HUDEP-2 (cell line): ENCODE measurements at regions not wholly inside any gene's neighbourhood (a gene's known extent, or its start where the extent isn't known, plus 50 kb on each side); places are given as distances from the start of the nearest gene placed in this dataset.
A peak's percentile ranks its signal among the peaks of the same experiment; 100 is the strongest.
"Not testable (repeated sequence)": the region's sequence is repeated elsewhere in the genome, so short reads cannot be mapped to it uniquely, and the experiment has no call there.

ENCODE experiments used
- DNase-seq, 76 experiments: peaks; one replicate each; lab custom pipeline; 2025; ENCODE audit not compliant: unreplicated experiment in 76 of 76; lab: John Stamatoyannopoulos, UW

DNA sequence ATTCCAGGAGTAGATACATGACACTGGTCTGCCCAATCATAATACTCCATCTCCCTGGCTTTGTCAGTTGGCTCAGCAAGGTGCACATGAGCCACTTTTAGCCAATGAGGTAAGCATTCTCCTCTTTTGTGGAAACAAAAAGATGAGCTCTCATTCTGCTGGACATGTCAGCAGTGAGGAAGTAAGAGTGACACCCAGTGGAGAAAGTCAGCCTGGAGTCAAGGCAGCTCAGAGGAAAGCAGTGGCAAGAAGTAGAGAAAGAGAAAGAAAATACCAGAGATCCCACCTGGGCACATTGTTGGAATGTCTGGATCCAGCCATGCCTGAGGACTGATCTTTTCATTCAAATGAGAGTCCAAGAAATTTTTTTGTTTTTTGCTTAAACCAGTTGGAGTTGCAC, 496.9 kb upstream of the C16orf82 start:
- peak in 5 of 76 experiments; percentile 0 to 8 (median 2) for DNase-seq

DNA sequence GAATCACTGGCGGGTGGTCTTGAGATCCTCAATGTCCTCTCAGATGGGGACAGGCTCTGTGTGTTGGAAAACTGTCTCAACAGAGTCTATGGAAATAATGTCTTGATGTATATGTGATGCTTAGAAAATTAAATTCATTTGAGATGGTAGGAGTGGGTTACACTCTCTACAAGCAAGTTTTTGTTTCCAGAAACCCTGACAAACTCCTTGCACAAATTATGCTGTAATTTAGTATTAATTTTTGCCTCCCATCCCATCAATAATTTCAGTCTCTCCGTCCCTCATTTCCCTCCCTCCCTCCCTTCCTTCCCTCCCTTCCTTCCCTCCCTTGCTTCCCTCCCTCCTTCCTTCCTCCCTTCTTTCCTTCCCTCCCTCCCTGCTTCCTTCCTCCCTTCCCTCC, 488.0 kb upstream of the C16orf82 start:
- no peak for DNase-seq

DNA sequence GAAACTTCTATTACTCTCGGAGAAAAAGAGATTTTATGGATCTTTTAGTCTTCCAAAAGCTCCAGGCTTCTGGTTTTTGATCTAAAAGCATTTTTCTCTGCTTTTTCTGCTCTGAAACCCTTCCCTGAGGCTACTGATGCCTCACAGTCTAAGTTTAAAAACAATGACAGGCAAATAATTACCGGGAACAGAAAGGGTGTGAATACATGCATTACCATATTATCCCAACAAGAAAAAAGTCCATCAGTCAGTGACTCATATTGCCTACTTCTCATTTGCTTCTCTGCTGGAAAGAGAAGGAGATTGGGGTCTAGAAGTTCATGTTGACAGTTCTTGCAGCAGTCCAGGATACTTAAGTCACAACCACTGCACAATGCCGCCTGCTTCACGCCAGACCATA, 482.9 kb upstream of the C16orf82 start:
- no peak for DNase-seq

DNA sequence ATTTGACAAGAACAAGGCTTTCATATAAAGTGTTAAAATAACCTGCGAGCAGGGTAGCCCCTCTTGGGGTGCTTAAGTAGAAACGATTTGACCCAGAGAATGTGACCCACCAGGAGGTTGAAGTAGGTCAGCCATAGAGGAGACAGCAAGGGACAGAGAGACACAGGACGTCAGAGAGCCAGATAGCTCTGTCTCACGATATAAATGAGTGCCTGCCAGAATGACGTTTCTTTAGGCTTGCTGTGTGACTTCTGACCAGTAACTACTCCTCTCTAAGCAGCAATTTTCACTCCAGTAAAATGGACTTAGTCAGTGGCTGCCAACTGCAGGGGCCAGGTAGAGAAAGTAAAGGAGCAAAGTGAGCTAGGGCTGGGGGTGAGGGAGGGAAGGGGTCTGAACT, 473.0 kb upstream of the C16orf82 start:
- no peak for DNase-seq

DNA sequence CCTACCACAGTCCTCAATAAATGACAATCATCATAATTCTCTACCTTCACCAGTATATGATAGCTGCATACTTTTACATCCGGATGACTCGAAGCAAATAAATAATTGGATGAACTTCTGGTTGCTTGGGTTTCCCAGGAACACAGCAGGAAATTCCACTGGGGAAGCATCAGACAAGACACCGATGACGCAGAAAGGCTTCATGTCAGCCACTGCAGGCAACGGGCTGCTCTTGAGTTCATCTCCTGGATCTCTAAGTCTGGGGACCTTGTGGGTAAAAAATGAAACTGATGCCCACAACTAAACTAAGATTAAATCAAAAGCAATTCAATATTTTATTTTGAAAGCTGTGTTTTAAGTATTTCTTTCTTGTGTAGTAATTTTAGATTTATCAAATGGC, 472.1 kb upstream of the C16orf82 start:
- DNase-seq = no peak

DNA sequence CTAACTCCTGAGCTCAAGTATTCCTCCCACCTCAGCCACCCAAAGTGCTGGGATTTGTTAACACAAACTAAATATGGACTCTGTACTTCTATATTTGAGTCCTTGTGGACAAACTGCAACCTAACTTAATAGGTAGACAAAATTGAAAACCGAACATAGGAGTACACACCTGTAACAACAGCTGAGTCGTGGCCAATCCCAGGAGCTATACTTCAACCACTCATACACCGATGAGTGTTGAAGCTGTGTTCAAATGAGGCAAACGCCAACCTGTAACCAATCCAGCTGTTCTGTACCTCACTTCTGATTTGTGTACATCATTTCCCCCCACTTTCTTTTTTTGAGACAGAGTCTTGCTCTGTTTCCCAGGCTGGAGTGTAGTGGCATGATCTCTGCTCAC, 471.5 kb upstream of the C16orf82 start:
- no peak for DNase-seq

DNA sequence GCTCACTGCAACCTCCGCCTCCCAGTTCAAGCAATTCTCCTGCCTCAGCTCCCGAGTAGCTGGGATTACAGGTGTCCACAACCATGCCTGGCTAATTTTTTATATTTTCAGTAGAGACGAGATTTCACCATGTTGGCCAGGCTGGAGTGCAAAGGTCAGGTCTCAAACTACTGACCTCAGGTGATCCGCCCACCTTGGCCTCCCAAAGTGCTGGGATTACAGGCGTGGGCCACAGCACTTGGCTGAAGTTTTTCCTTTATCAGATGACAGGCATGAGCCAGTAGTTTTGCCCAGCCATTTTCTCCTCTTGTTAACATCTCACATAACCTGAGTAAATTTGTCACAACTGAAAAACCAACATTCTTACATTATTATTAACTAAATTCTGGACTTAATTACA, 470.7 kb upstream of the C16orf82 start:
- DNase-seq = not testable (repeated sequence)

DNA sequence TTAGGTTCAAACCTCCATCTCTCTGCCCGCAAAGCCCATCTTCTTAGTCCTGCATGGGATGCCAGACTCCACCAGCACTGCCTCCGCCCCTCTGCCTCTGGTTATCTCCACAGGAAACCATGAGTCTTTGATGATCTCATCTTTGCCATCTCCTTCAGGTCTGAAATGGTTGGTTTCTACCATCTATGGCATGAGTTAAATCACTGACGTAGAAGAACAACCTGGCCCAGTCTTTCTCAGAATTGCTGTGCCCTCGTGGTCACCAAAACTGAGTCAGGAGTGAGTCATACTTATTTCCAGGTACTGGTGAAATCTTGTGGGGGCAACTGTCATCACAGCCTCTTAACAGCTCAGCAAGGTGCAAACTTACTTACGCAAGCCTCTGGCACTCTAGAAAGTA, 468.7 kb upstream of the C16orf82 start:
- peak in 9 of 76 experiments; percentile 1 to 47 (median 4) for DNase-seq

DNA sequence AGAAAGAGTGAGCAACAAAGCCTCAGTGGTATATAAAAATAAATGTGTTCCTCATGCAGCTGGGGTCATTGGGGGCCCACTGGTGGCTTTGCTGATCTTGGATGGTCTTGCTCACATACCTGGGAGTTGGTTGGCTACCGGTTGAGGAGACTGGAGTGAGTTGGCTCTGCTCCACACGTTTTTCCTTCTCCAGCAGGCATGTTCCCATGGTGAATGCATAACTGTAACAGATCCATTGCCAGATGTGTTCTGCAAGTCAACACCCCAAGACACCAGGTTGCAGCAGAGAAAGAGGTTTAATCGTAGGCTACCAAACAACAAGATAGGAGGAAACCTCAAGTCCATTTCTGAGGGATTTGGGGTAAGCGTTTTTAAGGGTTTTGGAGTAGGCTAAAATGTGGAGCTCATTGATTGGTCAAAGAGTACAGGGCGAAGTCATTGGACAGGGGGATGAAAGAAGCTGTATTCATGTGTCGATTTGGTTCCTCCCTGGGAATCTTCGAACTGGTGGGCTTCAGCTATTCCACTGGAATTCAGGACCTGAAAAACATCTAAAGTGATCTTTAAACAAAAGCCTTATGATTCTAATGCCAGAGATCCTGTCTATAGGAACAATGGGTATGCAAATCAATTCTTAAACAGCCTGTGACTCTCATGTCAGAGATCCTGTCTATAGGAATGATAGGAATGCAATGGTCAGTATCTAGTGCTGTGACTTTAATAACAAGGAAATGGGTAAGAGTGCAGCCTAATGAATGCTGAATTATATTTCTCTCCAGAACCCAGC, 467.5 kb upstream of the C16orf82 start:
- no peak for DNase-seq

DNA sequence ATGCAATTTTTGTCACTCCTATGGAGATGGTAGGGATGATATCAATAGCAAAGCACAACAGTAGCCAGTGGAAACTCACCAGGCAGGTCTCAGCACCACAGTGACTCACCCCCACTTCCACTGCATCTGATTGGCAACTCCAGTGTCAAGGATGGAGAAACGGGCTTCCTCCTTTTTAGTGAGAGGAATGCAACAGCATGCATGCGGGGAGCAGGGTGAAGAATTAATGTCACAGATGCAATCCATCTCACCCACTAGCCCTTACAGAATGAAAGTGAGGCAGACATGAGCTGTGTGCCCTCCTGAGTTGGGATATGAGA, 467.0 kb upstream of the C16orf82 start:
- DNase-seq = peak in 1 of 76 experiments; percentile 6

DNA sequence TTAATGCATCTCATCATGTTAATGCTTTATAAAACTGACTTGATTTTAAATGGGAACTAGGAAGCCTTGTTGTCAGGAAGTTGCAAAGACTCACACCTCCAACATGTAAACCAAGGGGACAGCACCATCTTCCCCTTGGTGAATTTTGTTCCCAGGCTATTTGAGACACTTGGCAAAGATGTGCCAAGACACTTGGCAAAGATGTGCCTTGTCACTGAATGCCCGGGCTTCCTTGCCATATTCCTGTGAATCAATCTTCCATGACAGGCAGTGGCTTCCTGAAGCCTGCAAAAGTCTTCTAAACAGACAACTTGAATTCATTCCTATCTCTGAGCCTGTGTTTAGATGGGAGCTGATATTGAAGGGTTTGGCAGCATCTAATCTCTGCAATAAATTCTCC, 465.4 kb upstream of the C16orf82 start:
- DNase-seq = no peak

DNA sequence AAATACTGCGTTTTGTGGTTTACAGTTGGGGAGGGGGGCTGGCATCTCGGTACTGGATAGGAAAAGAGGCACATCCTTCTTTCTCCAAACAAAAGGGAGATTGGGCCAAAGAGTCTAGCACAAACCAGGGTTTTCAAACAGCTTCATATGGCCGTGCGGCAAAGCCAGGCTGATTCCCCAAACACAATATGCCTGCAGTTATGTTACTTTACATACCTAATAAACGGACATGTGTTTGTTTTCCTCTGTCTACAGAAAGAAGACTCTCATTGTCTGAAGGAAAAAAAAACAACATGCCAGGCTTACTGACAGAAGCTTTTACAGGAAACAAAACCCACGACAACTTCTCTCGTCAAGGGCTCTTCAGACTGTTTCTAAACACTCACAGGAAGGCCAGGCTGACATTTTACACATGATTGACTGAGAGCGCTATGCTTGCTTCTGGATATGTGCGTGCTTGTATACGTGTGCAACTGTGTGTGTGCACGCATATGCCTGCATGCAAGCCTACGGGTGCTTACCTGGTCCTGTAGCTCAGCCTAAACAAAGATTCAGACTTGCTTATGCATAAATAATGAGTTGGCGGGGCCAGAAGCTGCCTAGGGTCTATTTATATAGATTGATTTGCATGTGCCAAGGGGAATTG, 461.0 kb upstream of the C16orf82 start:
- DNase-seq = no peak

DNA sequence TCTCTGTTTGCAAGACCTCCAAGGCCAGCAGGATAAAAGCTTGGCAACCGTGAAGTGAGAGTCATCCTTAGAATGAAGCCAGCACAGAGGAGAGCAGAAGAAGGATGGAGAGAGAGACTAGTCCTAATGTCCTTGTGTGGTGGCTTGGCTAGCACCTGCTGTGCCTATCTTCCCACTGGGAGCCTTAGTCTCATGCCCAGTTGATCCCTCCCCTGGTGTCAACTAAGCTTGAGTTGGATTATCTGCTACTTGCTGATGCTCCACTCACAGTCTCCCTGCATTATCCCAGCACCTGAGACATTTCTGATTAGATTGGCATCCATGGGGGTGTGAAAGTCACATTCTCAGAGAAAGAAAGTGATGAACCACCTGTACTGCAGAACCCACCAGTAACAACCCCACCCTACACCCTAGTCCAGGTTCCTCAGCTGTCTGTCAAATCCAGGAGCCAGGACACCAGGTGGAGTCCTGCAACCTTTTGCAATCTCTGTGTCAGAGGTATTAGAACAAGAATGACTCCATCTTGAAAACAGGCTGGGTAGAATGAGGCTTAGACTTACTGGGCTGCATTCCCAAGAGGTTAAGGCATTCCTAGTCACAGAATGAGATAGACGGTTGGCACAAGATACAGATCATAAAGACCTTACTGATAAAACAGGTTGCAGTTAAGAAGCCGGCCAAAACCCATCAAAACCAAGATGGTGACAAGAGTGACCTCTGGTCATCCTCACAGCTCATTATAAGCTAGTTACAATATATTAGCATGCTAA, 460.2 kb upstream of the C16orf82 start:
- DNase-seq = no peak

DNA sequence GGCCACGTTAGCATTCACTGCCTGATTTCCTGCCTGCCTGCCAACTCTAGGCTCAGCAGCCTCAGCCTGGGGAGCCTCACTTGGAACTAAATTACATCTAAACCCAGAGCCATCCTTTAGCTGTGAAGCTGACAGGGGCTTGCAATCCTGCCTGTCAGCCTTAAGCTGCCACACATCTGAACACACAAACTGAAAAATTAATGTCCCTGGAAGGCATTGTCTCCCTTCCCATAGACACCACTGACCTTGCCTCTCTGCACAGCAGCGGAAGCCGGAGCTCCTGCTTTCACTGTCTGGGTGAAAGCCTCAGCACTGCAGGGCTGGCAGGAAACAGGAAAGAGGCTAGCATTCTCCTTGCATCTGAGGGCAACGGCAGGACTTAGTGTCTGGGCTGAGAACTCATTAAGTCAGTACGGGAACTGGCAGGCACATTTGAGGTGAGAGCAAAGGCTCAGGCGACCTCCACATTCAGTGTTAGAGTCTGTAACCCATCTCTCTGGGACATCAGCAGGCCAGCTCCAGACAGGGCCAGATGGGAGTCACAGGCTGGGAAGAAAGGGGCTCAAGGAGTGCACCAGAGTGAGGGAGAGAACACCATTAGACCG, 452.4 kb upstream of the C16orf82 start:
- no peak for DNase-seq

DNA sequence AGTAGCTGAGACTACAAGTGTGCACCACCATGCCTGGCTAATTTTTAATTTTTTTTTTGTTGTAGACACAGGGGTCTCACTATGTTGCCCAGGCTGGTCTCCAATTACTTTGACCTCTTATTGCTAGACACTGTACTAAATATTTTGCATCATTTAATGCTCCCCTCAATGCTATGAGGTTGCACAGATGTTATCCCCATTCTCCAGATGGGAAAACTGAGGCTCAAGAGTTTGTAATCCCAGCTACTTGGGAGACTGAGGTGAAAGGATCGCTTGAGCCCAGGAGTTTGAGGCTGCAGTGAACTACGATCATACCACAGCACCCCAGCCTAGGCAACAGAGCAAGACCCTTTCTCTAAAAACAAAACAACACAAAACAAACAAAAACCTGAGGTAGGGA, 443.3 kb upstream of the C16orf82 start:
- DNase-seq = no peak

DNA sequence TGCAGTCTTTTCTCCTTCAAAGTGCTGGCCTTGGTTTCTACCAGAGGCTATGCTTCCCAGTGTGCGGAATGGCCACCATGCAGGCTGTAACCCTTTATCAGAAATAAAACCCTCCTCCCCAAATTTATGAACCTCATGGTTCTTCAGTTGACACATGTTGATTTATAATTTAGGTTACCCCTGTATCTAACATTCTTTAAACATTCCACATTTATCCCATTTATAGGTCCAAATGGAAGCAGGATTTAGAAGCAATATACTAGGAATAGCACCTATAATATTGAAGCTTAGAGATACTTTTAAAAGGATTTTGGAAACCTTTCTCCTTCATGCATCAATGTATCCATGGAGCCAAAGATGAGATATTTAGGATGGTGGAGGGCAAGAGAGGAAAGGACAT, 438.8 kb upstream of the C16orf82 start:
- DNase-seq = no peak

DNA sequence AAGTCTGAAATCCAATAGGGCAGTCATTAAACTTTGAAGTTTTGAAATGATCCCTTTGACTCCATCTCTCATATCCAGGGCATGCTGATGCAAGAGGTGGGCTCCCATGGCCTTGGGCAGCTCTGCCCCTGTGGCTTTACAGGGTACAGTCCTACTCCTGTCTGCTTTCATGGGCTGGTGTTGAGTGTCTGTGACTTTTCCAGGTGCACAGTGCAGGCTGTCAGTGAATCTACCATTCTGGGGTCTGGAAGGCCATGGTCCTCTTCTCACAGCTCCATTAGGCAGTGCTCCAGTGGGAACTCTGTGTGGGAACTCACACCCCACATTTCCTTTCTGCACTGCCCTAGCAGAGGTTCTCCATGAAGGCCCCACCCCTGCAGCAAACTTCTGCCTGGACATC, 435.4 kb upstream of the C16orf82 start:
- not testable (repeated sequence) for DNase-seq

DNA sequence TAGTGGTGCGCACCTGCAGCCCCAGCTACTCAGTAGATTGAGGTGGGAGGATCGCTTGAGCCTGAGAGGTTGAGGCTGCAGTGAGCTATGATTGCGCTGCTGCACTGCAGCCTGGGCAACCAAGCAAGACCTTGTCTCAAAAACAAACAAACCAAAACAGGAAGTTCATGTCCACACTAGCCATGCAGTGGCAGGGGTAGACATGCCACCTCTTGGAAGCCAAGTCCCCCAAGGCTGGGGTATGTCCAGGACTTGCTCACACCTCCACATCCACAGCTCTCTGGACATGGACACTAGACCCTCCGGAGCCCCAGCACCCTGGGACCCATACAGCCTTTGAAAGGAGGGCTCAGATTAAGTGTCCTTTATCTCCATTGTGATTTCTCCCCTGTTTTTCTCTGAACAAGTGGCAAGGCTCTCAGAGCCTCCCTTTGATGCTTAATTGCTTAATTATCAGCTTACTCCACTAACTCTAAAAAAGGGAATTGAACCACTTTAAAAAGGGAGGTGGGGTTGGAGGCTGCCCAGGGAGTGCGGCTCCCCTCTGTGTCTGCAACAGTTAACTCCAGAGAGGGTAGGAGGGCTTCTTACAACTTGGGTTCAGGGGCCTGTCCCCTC, 424.6 kb upstream of the C16orf82 start:
- no peak for DNase-seq

DNA sequence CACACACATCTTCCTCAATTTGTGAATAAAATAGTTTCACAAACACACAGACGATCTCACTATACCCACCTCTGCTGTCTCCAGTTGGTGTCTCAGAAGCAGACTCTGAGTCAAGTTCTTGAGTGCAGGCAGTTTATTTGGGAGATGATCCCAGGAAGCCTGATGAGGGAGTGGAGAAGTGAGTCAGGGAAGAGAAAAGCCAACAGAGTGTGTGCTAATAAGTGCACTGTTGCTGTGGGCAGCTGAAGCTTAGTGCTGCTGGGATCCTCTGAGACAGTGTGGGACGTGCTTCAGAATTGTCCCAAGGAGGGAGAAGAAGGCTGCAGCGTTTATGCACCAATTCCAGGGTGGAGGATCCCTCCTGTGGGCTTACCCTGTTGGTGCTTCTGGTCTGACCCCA, 423.2 kb upstream of the C16orf82 start:
- no peak for DNase-seq

DNA sequence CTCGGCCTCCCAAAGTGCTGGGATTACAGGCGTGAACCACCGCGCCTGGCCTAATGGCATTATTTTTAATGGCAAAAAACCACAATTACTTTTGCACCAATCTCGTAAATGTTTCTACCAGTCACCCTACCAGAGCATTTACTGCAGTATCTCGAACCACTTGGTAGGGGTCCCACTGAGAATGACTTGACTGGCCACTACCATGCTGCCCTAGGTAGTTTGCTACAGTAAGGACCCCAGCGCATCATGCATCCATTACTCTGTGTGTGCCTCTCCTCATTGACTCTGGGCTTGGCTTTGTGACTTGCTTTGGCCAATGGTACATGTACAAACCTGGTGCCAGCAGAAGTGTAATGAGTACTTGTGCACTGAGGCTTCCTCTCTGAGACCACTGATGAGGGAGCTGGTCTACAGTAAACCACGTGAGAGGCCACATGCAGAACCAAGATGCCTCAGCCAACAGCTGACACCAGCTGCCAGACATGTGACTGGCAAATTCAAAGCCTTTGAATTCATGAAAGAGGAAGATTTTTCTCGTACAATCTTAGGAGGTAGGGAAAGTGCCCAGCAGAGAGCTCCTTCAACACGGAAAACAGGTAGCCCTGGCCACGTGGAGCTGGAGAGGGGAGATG, 421.7 kb upstream of the C16orf82 start:
- DNase-seq = no peak
